Spleen (tissue), 7 donors: ENCODE measurements at regions not wholly inside any gene's neighbourhood (a gene's known extent, or its start where the extent isn't known, plus 50 kb on each side); places are given as distances from the start of the nearest gene placed in this dataset.

Source experiments
- POLR2A ChIP-seq, 3 donors: fragments of 450-650 bp; IDR thresholded peaks; one replicate each; pipeline ENCODE4 v1.5.1; 2017; ENCODE audit warnings: antibody characterized with exemption in 3 of 3, mild to moderate bottlenecking in 1 of 3
- TF ChIP-seq, protein P1 (sequence below), 11 experiments: fragments of 200-600 bp in 7 of 11; fragments of 450-650 bp in 4 of 11; sonication (generic) in 4 of 11; IDR thresholded peaks in 8 of 11; conservative IDR thresholded peaks in 3 of 11; 1 replicate in 7 of 11; 2 replicates in 4 of 11; pipeline versions ENCODE4 v1.4.0 to v1.8.0; 2016 to 2021; ENCODE audit warnings: antibody characterized with exemption in 11 of 11, inconsistent platforms in 4 of 11, mild to moderate bottlenecking in 1 of 11
- donor health status: DM: no; HTN: no; CAD: no; lungs with moderate emphysema.
- donor health status: DM: no; HTN: no; CAD: no.
- donor health status: DM: no; HTN: no; CAD: no.

- TF ChIP-seq, protein P1, sequence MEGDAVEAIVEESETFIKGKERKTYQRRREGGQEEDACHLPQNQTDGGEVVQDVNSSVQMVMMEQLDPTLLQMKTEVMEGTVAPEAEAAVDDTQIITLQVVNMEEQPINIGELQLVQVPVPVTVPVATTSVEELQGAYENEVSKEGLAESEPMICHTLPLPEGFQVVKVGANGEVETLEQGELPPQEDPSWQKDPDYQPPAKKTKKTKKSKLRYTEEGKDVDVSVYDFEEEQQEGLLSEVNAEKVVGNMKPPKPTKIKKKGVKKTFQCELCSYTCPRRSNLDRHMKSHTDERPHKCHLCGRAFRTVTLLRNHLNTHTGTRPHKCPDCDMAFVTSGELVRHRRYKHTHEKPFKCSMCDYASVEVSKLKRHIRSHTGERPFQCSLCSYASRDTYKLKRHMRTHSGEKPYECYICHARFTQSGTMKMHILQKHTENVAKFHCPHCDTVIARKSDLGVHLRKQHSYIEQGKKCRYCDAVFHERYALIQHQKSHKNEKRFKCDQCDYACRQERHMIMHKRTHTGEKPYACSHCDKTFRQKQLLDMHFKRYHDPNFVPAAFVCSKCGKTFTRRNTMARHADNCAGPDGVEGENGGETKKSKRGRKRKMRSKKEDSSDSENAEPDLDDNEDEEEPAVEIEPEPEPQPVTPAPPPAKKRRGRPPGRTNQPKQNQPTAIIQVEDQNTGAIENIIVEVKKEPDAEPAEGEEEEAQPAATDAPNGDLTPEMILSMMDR (IDR thresholded peaks at IDR 0.05 in 8 of 11, conservative IDR thresholded peaks at IDR 0.05 in 3 of 11): no peak
- no peak for TF ChIP-seq POLR2A (IDR thresholded peaks at IDR 0.05)
Measured at GRCh38 chr5:67311701-67312100, 115.1 kb upstream of the CD180 start.
